ENCODE measurements at regions not wholly inside any gene's neighbourhood (a gene's known extent, or its start where the extent isn't known, plus 50 kb on each side); places are given as distances from the start of the nearest gene placed in this dataset.
"Not testable (repeated sequence)": the region's sequence is repeated elsewhere in the genome, so short reads cannot be mapped to it uniquely, and the experiment has no call there.

- H3K27me3 Mint-ChIP-seq, result peaks cover 7% of the 10 kb centered on the region
- no peak overlapping the region for H3K4me3 Mint-ChIP-seq
- no peak for ATAC-seq (replicated peaks)
- no peaks in the 10 kb centered on the region for H3K36me3 Mint-ChIP-seq (ENCODE audit: low read depth)
- no peaks in the 10 kb centered on the region for H3K4me1 Mint-ChIP-seq
- no peak overlapping the region for H3K27ac Mint-ChIP-seq
- no peaks in the 10 kb centered on the region for H3K9me3 Mint-ChIP-seq
These were observed 78.0 kb upstream of the HPCAL1 start for GRCh38 chr2:10224734-10225133.

DNA sequence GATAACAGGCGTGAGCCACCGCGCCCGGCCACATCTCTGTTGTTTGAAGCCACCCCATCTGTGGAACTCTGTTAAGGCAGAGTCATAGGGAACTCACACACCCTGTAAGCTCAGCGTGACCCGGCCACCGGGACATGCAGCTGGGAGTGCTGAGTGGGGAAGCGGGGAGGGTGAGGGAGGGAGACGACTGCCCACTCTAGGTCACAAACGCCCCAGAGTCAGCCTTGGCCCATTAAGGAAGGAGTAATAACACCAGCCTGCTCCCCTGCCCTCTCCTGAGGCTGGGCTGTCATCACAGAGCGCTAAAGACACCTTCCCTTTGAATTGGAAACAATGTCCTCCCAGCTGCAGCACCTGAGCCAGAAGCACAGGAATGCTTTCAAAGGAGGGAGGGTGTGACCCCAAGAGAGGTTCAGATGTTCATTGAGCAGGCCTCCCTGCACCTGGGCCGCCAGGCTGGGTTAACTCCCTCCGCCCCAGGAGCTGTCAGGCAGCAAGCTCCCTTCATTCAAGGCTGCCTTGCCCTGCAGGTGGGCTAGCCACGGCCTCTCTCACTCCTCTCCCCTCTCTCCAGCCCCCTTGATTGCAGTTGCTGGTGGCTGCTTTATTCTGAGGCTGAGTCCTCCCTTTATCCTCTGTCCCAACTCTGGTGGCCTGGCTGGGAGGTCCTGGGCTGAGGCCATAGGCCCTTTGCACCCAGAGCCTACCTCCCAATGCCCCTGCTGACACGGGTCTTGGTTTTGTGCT is 77.2 kb upstream of the HPCAL1 start:
- H3K4me3 Mint-ChIP-seq, result no peak overlapping the region
- no peaks in the 10 kb centered on the region for H3K9me3 Mint-ChIP-seq
- no peak overlapping the region for H3K27ac Mint-ChIP-seq
- no peaks in the 10 kb centered on the region for H3K4me1 Mint-ChIP-seq
- no peak for ATAC-seq (replicated peaks)
- peaks cover 6% of the 10 kb centered on the region for H3K27me3 Mint-ChIP-seq
- no peaks in the 10 kb centered on the region for H3K36me3 Mint-ChIP-seq (ENCODE audit: low read depth)

DNA sequence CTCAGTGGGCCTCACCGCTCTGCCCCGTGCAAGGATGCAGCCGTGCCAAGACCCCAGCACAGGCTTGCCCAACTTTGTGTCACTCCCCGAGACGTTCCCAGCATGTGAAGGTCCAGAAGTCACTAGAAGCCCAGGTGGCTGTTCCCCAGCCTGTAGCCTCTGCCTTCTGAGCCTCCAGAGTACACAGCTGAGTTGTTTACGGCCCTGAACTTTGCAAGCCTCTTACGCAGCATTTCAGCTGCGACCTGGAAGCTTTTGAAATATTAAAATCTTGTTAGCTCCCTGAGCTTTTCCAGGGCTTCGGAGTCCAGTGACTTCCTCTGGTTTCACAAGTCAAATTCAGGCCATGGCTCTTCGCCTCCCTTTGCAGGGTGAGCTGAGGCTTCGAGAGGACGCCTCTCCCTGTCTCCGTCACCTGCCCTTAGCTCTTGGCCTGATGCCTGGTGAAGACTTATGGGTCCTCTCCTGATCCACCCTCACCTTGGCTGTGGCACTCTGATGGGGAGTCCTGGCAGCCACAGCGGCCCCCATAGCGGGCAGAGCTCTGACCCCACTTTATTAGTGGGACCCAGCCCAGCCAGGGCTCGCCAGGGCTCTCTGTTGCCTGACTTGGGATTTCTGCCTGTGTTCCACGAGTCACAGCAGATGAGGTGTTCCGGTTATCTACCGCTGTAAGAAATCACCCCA is 76.5 kb upstream of the HPCAL1 start:
- Mint-ChIP-seq H3K4me3 (no peak overlapping the region), H3K9me3 (no peaks in the 10 kb centered on the region), H3K27ac (no peak overlapping the region), H3K27me3 (peaks cover 4% of the 10 kb centered on the region), H3K36me3 (ENCODE audit: low read depth) (no peaks in the 10 kb centered on the region), H3K4me1 (no peaks in the 10 kb centered on the region)
- ATAC-seq (replicated peaks), result no peak

DNA sequence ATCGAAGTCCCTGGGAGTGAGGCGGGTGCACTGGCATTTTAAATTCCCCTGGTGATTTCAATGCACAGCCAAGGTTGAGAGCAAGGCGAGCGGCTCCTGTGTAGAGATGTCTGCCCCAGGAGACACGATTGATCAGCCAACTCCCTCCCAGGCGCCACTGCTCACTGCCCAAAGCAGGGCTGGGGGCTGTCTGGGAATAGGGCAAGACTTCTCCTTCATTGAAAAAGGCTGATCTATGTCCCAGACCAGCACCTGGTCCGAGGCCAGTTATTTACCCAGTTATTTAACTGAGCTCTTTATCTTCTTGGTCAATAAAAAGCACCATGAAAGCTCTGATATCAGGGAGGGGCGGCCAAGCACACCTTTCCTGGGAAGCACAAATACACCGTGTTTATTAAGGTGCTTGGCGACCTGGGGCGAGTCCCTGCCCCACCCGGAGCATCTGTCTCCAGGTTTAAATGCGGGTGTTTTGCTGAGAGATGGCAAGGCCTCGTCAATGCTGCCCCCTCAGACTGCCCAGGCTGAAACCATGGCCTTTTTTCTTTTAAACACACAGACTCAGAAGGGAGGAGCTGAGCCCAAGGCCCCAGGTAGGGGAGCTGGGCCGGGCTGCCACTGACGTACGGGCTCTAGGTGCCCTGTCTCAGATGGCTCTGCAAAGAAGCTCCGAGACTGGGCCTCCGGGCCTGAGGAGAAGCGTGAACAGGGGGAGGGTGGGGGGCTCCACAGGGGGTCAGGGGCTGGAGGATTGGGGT is 73.9 kb upstream of the HPCAL1 start:
- H3K9me3 Mint-ChIP-seq, result peaks cover 9% of the 10 kb centered on the region
- peaks cover 10% of the 10 kb centered on the region for H3K4me1 Mint-ChIP-seq
- H3K27ac Mint-ChIP-seq, result no peak overlapping the region
- H3K36me3 Mint-ChIP-seq (ENCODE audit: low read depth), result no peaks in the 10 kb centered on the region
- no peak for ATAC-seq (replicated peaks)
- H3K4me3 Mint-ChIP-seq, result no peak overlapping the region
- H3K27me3 Mint-ChIP-seq, result no peaks in the 10 kb centered on the region

- Mint-ChIP-seq H3K4me3 (no peak overlapping the region), H3K27ac (peak overlapping the region; percentile 65), H3K36me3 (ENCODE audit: low read depth) (no peaks in the 10 kb centered on the region), H3K4me1 (peaks cover 12% of the 10 kb centered on the region), H3K9me3 (peaks cover 9% of the 10 kb centered on the region), H3K27me3 (no peaks in the 10 kb centered on the region)
- no peak for ATAC-seq (replicated peaks)
These were observed 73.1 kb upstream of the HPCAL1 start for GRCh38 chr2:10229462-10230099.

DNA sequence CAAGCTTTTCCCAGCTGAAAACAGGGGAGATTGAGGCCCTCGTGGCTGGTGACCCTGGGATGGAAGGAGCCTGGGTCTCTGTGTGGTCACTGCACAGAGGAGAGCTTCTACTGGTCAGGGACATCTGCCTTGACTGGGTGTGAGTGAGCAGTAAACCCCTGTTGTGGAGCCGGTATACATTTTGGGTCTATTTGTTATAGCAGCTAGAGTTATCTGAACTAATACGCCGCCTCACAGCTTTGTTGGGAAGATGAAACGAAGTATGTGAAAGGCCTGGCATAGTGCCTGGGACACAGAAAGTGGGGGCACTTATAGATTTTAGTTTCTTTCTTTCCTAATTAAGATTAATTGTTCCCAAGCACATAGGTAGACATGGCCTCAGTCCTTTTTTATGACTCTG is 72.2 kb upstream of the HPCAL1 start:
- Mint-ChIP-seq H3K9me3 (peaks cover 9% of the 10 kb centered on the region), H3K4me3 (no peak overlapping the region), H3K27ac (no peak overlapping the region), H3K27me3 (no peaks in the 10 kb centered on the region), H3K4me1 (peaks cover 12% of the 10 kb centered on the region), H3K36me3 (ENCODE audit: low read depth) (no peaks in the 10 kb centered on the region)
- no peak for ATAC-seq (replicated peaks)

GRCh38 chr2:10230921-10231320 is 71.8 kb upstream of the HPCAL1 start:
- ATAC-seq (replicated peaks); H3K27me3 Mint-ChIP-seq; H3K27ac Mint-ChIP-seq; H3K4me3 Mint-ChIP-seq; H3K36me3 Mint-ChIP-seq (ENCODE audit: low read depth); H3K9me3 Mint-ChIP-seq: not testable (repeated sequence)
- H3K4me1 Mint-ChIP-seq, result peaks cover 12% of the 10 kb centered on the region

GRCh38 chr2:10231551-10232085 is 71.1 kb upstream of the HPCAL1 start:
- H3K36me3 Mint-ChIP-seq (ENCODE audit: low read depth), result no peaks in the 10 kb centered on the region

DNA sequence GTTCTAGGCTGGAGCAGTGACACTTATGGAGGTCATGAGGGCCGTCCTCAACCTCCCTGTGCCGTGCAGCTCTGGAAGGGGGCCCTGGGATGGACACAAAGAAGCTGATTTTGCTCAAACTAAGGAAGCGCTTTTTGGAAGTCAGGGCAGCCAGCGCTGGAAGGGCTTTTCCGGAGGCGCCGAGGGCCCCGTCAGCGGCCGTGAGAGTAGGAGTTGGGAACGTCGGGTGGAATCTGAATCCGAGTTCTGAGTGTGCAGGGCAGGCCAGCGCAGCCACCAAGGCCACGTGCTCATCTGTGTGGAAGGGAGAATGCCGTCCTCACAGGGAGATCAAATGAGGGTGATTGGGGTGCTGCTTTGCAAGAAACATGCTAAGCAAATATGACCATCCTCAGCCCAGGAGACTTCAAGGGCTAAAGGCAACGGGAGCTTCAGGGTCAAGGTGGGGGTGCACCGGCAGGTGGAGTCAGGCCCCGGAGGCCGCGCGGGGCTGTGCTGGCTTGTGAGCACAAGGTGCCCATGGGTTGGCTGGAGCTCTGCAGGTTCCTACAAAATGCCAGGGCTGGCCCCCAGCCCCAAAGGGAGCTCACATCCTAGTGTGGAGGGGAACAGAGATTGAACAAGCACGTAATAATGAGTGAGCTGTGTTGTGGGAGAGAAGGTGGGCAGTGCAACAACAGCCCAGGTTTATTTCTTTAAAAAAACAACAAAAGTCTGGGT is 70.4 kb upstream of the HPCAL1 start:
- Mint-ChIP-seq H3K27me3 (no peaks in the 10 kb centered on the region), H3K4me1 (peaks cover 12% of the 10 kb centered on the region), H3K36me3 (ENCODE audit: low read depth) (no peaks in the 10 kb centered on the region), H3K27ac (no peak overlapping the region), H3K4me3 (no peak overlapping the region), H3K9me3 (peaks cover 9% of the 10 kb centered on the region)
- no peak for ATAC-seq (replicated peaks)

More at GRCh38 chr2:10231551-10232085, 71.1 kb upstream of the HPCAL1 start:
- H3K4me1 Mint-ChIP-seq, result peaks cover 12% of the 10 kb centered on the region
- ATAC-seq (replicated peaks), result no peak
- H3K27me3 Mint-ChIP-seq, result no peaks in the 10 kb centered on the region
- H3K9me3 Mint-ChIP-seq, result peaks cover 9% of the 10 kb centered on the region
- H3K27ac Mint-ChIP-seq, result no peak overlapping the region
- H3K4me3 Mint-ChIP-seq, result no peak overlapping the region

GRCh38 chr2:10233131-10234012 is 69.3 kb upstream of the HPCAL1 start:
- Mint-ChIP-seq H3K4me1 (peaks cover 12% of the 10 kb centered on the region), H3K36me3 (ENCODE audit: low read depth) (no peaks in the 10 kb centered on the region), H3K27me3 (no peaks in the 10 kb centered on the region), H3K9me3 (peaks cover 9% of the 10 kb centered on the region), H3K4me3 (no peak overlapping the region), H3K27ac (no peak overlapping the region)
- ATAC-seq (replicated peaks), result no peak

DNA sequence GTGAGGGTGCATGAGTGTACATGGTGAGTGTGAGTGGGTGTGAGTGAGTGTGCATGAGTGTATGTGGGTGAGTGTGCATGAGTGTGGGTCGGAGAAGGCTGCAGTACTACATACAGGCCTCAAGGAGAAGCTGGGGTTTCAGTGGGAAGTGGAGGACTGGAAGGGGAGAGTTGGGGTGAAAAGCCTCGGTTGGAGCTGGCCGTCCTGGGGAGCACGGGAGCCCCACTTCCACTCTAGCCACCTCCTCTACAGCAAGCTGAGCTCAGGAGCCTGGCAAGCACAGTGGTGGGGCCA is 68.7 kb upstream of the HPCAL1 start:
- Mint-ChIP-seq H3K27me3 (no peaks in the 10 kb centered on the region), H3K27ac (no peak overlapping the region), H3K36me3 (ENCODE audit: low read depth) (no peaks in the 10 kb centered on the region), H3K4me3 (no peak overlapping the region), H3K4me1 (peaks cover 12% of the 10 kb centered on the region), H3K9me3 (peaks cover 9% of the 10 kb centered on the region)
- ATAC-seq (replicated peaks), result no peak

GRCh38 chr2:10234409-10235094 is 68.2 kb upstream of the HPCAL1 start:
- peaks cover 12% of the 10 kb centered on the region for H3K4me1 Mint-ChIP-seq
- no peak overlapping the region for H3K4me3 Mint-ChIP-seq
- no peak overlapping the region for H3K27ac Mint-ChIP-seq
- no peaks in the 10 kb centered on the region for H3K36me3 Mint-ChIP-seq (ENCODE audit: low read depth)
- H3K9me3 Mint-ChIP-seq, result peaks cover 9% of the 10 kb centered on the region
- no peak for ATAC-seq (replicated peaks)
- no peaks in the 10 kb centered on the region for H3K27me3 Mint-ChIP-seq
